ENCODE measurements at regions not wholly inside any gene's neighbourhood (a gene's known extent, or its start where the extent isn't known, plus 50 kb on each side); places are given as distances from the start of the nearest gene placed in this dataset.

DNA sequence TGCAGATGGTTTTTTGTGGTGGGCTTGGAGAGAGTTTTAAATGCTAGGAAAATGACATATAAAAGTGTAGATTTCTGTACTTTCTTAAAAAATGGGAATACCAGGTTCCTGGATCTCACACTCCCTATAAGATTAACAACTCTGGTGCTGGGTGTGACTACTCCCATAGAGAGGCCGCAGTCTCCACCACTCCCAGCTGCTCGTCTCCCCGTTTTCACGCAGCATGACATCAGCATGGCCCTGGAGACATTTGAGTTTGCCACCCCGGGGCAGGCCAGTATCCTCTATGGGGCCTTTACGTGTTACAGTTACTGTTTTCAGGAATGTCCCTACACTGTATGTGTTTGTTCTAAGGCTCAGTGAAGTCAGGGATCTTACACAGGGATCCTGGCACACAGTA is 126.7 kb upstream of the ATP2B2 start:
- TF ChIP-seq, protein P1, sequence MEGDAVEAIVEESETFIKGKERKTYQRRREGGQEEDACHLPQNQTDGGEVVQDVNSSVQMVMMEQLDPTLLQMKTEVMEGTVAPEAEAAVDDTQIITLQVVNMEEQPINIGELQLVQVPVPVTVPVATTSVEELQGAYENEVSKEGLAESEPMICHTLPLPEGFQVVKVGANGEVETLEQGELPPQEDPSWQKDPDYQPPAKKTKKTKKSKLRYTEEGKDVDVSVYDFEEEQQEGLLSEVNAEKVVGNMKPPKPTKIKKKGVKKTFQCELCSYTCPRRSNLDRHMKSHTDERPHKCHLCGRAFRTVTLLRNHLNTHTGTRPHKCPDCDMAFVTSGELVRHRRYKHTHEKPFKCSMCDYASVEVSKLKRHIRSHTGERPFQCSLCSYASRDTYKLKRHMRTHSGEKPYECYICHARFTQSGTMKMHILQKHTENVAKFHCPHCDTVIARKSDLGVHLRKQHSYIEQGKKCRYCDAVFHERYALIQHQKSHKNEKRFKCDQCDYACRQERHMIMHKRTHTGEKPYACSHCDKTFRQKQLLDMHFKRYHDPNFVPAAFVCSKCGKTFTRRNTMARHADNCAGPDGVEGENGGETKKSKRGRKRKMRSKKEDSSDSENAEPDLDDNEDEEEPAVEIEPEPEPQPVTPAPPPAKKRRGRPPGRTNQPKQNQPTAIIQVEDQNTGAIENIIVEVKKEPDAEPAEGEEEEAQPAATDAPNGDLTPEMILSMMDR (IDR thresholded peaks at IDR 0.05; ENCODE audit: low read depth, low read length) = no peak
- TF ChIP-seq EZH2phosphoT487 (IDR thresholded peaks at IDR 0.05; ENCODE audit: low read depth) = no peak

All from OCI-LY3 (cell line).